Activated T-cell treated with anti-CD3 and anti-CD28 coated beads, Interleukin-2, amount 50 U/mL, for 24 hours (primary cell): ENCODE measurements at regions not wholly inside any gene's neighbourhood (a gene's known extent, or its start where the extent isn't known, plus 50 kb on each side); places are given as distances from the start of the nearest gene placed in this dataset.
"Not testable (repeated sequence)": the region's sequence is repeated elsewhere in the genome, so short reads cannot be mapped to it uniquely, and the experiment has no call there.

Experiments used
- DNase-seq: peaks from one replicate; pipeline ENCODE4 v3.0.0-alpha.2; 2020
- H3K27ac Mint-ChIP-seq: 2 replicates; pipeline ENCODE4 v1.8.0; 2020; ENCODE audit warnings: mild to moderate bottlenecking, mixed read lengths
- H3K27me3 Mint-ChIP-seq: 2 replicates; pipeline ENCODE4 v1.8.0; 2020; ENCODE audit warnings: mixed read lengths
- H3K36me3 Mint-ChIP-seq: 2 replicates; pipeline ENCODE4 v1.8.0; 2020; ENCODE audit warnings: low read depth, mixed read lengths
- H3K4me1 Mint-ChIP-seq: 2 replicates; pipeline ENCODE4 v1.8.0; 2020; ENCODE audit warnings: low read depth, mixed read lengths
- H3K4me3 Mint-ChIP-seq: 2 replicates; pipeline ENCODE4 v1.8.0; 2020; ENCODE audit warnings: mild to moderate bottlenecking, moderate library complexity, mixed read lengths
- H3K9me3 Mint-ChIP-seq: 2 replicates; pipeline ENCODE4 v1.8.0; 2020; ENCODE audit warnings: mixed read lengths

- not testable (repeated sequence) for H3K27ac Mint-ChIP-seq, DNase-seq, H3K27me3 Mint-ChIP-seq, H3K4me1 Mint-ChIP-seq, H3K36me3 Mint-ChIP-seq, H3K9me3 Mint-ChIP-seq, H3K4me3 Mint-ChIP-seq
Measured at GRCh38 chr1:83472066-83472465, 526.9 kb downstream of the TTLL7 start.

GRCh38 chr1:83471272-83471671 is 527.7 kb downstream of the TTLL7 start:
- not testable (repeated sequence) for H3K4me3 Mint-ChIP-seq, H3K27ac Mint-ChIP-seq, H3K36me3 Mint-ChIP-seq, H3K27me3 Mint-ChIP-seq, H3K9me3 Mint-ChIP-seq, DNase-seq, H3K4me1 Mint-ChIP-seq

GRCh38 chr1:83468336-83468735 is 530.6 kb downstream of the TTLL7 start:
- not testable (repeated sequence) for H3K27ac Mint-ChIP-seq, H3K27me3 Mint-ChIP-seq, H3K9me3 Mint-ChIP-seq, H3K4me3 Mint-ChIP-seq, DNase-seq, H3K4me1 Mint-ChIP-seq, H3K36me3 Mint-ChIP-seq

GRCh38 chr1:83457735-83458248 is 541.1 kb downstream of the TTLL7 start:
- H3K4me3 Mint-ChIP-seq, H3K27ac Mint-ChIP-seq, DNase-seq: not testable (repeated sequence)

DNA sequence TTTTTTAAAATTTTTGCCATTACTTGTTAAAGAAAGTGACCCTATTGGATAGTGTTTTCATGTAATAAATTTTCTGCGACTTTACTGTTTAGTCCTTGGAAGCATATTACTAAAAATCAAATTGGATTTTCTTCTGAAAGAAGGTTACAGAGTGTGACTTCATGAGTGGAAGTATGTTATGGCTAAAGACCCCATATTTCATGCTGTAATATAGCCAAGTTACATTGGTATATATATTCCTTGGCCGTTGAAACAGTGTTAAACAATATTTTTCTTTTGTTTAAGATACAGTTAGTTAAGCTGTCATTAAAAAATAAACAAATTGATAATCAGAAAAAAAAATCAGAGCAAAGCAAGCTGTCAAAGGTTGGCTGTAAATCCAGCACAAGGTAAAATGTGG is 541.7 kb downstream of the TTLL7 start:
- not testable (repeated sequence) for H3K27me3 Mint-ChIP-seq, H3K36me3 Mint-ChIP-seq, H3K9me3 Mint-ChIP-seq, H3K27ac Mint-ChIP-seq, DNase-seq, H3K4me3 Mint-ChIP-seq
- H3K4me1 Mint-ChIP-seq = peaks cover 11% of the 10 kb centered on the region

More at GRCh38 chr1:83457735-83458248, 541.1 kb downstream of the TTLL7 start:
- H3K27me3 Mint-ChIP-seq, H3K9me3 Mint-ChIP-seq, H3K36me3 Mint-ChIP-seq: not testable (repeated sequence)
- peaks cover 11% of the 10 kb centered on the region for H3K4me1 Mint-ChIP-seq

DNA sequence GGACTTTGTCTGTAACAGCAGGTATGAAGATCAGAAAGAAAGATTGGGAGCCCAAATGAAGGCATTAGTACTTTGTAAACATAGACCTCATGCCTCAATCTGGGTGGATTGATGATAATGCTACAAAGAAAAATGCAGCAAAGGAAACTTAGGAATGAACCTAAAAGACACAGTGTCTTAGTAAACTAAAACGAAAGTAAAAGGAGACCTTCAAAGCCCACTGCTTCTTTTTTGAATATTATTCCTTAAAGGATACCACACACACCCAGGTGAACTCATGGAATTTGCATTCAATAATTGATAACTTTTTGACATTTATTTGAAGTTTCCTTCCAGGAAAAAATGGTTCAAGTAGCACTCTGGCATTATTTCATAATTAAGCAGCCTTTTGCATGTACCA is 543.2 kb downstream of the TTLL7 start:
- H3K4me3 Mint-ChIP-seq = not testable (repeated sequence)

DNA sequence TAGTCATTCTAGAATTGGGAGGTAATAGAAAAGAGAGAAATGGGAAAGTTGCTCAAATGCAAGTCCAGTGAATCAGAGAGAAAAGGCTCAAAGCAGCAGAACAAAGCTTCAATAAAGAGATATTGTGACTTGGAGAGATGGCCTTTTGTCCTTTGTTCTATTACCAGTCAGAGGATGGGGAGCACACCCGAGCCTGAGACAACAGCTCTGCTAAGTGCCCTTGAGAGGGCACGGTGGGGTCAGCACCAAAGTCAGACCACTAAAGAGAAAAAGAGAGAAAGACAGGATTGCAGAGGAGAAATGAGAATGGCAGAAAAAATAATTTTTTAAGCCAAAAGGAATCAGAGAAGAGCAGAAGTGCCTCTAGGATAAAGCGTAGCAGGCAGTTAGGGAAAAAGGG is 553.1 kb downstream of the TTLL7 start:
- not testable (repeated sequence) for H3K27ac Mint-ChIP-seq, H3K27me3 Mint-ChIP-seq, DNase-seq, H3K4me1 Mint-ChIP-seq, H3K36me3 Mint-ChIP-seq, H3K4me3 Mint-ChIP-seq, H3K9me3 Mint-ChIP-seq

More for the DNA sequence above, 543.2 kb downstream of the TTLL7 start:
- H3K27ac Mint-ChIP-seq, H3K36me3 Mint-ChIP-seq, H3K9me3 Mint-ChIP-seq, DNase-seq, H3K27me3 Mint-ChIP-seq: not testable (repeated sequence)
- peaks cover 11% of the 10 kb centered on the region for H3K4me1 Mint-ChIP-seq

DNA sequence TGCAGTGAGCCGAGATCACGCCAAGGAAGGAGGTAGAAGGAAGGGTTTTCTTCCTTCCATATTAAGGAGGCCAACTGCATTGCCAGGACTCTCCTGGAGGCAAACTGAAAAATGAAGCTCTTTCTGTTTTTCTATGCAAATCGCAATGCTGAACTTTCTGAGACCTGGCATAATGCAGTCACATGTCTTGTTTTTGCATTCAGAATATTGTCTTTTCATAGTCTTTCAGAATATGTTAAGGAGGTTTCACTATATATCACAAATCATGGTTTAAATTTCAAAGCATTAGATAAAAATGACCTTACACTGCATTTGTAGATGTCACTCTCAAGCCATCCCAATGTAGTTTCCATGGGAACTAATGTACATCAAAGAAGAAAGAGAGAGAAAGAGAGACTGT is 556.5 kb downstream of the TTLL7 start:
- H3K9me3 Mint-ChIP-seq = not testable (repeated sequence)

GRCh38 chr1:83440586-83440985 is 558.3 kb downstream of the TTLL7 start:
- not testable (repeated sequence) for H3K27ac Mint-ChIP-seq, H3K4me3 Mint-ChIP-seq, H3K9me3 Mint-ChIP-seq, H3K27me3 Mint-ChIP-seq, DNase-seq, H3K4me1 Mint-ChIP-seq, H3K36me3 Mint-ChIP-seq

More for the DNA sequence above, 556.5 kb downstream of the TTLL7 start:
- not testable (repeated sequence) for H3K4me3 Mint-ChIP-seq, H3K36me3 Mint-ChIP-seq, DNase-seq, H3K27me3 Mint-ChIP-seq, H3K27ac Mint-ChIP-seq, H3K4me1 Mint-ChIP-seq

- H3K27ac Mint-ChIP-seq, H3K27me3 Mint-ChIP-seq, H3K9me3 Mint-ChIP-seq, DNase-seq, H3K4me3 Mint-ChIP-seq, H3K36me3 Mint-ChIP-seq, H3K4me1 Mint-ChIP-seq: not testable (repeated sequence)
Measured at GRCh38 chr1:83440021-83440420, 558.9 kb downstream of the TTLL7 start.

- not testable (repeated sequence) for H3K4me3 Mint-ChIP-seq, H3K27me3 Mint-ChIP-seq, H3K9me3 Mint-ChIP-seq, DNase-seq, H3K4me1 Mint-ChIP-seq, H3K27ac Mint-ChIP-seq, H3K36me3 Mint-ChIP-seq
Measured at GRCh38 chr1:83438316-83438715, 560.6 kb downstream of the TTLL7 start.

DNA sequence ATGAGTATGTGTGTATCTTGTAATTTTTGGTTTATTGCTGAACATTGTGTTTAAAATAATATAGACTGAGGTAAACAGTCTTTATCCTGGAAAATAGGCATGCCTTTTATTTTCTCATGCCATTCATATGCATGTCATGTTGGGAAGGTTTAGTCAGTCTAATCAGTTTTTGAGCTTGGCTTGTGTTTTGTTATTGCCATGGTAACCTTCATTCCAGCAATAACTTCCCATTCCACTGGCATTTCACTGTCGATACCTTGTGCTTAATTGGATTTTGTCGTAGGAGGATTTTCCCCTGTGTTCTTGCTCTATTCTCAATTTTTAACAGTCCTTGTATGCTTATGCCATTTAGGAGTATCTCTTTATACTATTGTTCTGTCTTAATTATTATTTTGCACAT is 563.6 kb downstream of the TTLL7 start:
- H3K9me3 Mint-ChIP-seq, H3K27me3 Mint-ChIP-seq, H3K4me3 Mint-ChIP-seq, H3K36me3 Mint-ChIP-seq, DNase-seq, H3K4me1 Mint-ChIP-seq, H3K27ac Mint-ChIP-seq: not testable (repeated sequence)

DNA sequence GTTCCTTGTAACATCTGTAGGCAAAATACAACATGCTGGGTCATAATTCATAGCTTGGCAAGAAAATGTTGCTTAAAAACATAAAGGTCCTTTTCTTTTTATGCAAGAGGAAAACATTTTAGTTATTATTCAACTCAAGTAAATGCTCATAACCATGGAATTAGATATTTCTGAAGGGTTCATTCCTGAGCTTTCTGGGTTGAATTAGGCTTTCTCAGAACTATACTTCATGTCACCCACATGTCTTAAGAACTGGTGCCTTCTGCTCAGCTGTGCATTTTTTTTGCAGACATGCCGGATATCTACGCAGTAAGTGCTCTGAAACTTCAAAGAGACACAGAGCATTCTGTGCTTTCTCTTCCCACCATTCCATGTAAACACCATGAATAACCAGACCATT is 571.4 kb downstream of the TTLL7 start:
- H3K4me1 Mint-ChIP-seq, H3K36me3 Mint-ChIP-seq, DNase-seq, H3K27me3 Mint-ChIP-seq, H3K9me3 Mint-ChIP-seq, H3K4me3 Mint-ChIP-seq, H3K27ac Mint-ChIP-seq: not testable (repeated sequence)

GRCh38 chr1:83423382-83423781 is 575.5 kb downstream of the TTLL7 start:
- DNase-seq, H3K27me3 Mint-ChIP-seq, H3K4me3 Mint-ChIP-seq, H3K9me3 Mint-ChIP-seq, H3K36me3 Mint-ChIP-seq, H3K27ac Mint-ChIP-seq: not testable (repeated sequence)
- H3K4me1 Mint-ChIP-seq = peaks cover 15% of the 10 kb centered on the region

DNA sequence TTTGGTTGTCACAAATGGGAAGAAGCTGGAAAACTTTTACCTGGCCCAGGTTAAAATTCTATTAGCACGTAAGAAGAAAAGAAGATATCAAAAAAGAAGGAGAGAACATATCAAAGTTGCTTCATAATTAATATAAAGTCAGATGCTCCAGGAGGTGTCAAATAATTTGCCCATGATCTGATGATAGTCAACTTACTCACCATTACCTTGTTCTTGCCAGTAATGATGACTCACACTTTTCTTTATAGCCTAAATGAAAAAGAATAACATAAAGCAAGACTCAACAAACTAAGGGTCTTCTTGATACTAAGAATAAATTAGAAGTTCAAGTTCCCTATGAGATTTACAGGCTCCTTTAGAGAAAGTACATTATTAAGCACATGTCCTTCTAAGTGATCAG is 580.4 kb downstream of the TTLL7 start:
- H3K27me3 Mint-ChIP-seq = no peaks in the 10 kb centered on the region

DNA sequence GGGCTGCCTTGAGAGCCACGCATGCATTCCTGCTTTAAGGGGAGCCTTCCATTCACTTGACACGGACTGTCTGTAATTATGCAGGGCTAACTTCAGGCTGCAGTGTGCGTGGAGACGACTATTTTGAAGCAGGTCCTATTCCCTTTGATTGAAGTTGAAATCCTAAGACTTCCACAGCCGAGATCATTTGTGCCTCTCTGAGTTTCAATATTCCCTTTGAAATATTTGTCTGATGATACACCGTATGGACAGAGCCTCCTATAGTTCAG is 585.2 kb downstream of the TTLL7 start:
- DNase-seq, H3K9me3 Mint-ChIP-seq, H3K27ac Mint-ChIP-seq, H3K27me3 Mint-ChIP-seq, H3K4me1 Mint-ChIP-seq, H3K4me3 Mint-ChIP-seq, H3K36me3 Mint-ChIP-seq: not testable (repeated sequence)

More for the DNA sequence above, 580.4 kb downstream of the TTLL7 start:
- no peak for DNase-seq
- no peak overlapping the region for H3K4me3 Mint-ChIP-seq
- H3K4me1 Mint-ChIP-seq = peaks cover 13% of the 10 kb centered on the region
- H3K27ac Mint-ChIP-seq = no peak overlapping the region
- H3K36me3 Mint-ChIP-seq = no peaks in the 10 kb centered on the region
- peaks cover 7% of the 10 kb centered on the region for H3K9me3 Mint-ChIP-seq
